LHCN-M2 (cell line): ENCODE measurements at regions not wholly inside any gene's neighbourhood (a gene's known extent, or its start where the extent isn't known, plus 50 kb on each side); places are given as distances from the start of the nearest gene placed in this dataset.
"Not testable (repeated sequence)": the region's sequence is repeated elsewhere in the genome, so short reads cannot be mapped to it uniquely, and the experiment has no call there.

ENCODE experiments used
- DNase-seq: peaks from one replicate; pipeline ENCODE4 v3.0.0-alpha.2; 2012; ENCODE audit warnings: low read depth

- not testable (repeated sequence) for DNase-seq
Measured at GRCh38 chr12:124070394-124071074, 97.5 kb downstream of the ZNF664 start.

- no peak for DNase-seq
Measured at GRCh38 chr12:124071075-124071443, 98.0 kb downstream of the ZNF664 start.

GRCh38 chr12:124073356-124074035, 100.5 kb downstream of the ZNF664 start:
- DNase-seq, result no peak

- DNase-seq, result no peak
Measured at GRCh38 chr12:124075841-124076240, 102.8 kb downstream of the ZNF664 start.

- no peak for DNase-seq
Measured at GRCh38 chr12:124077701-124078100, 104.7 kb downstream of the ZNF664 start.

GRCh38 chr12:124078800-124079199, 105.8 kb downstream of the ZNF664 start:
- DNase-seq, result no peak

GRCh38 chr12:124080649-124081048, 107.6 kb downstream of the ZNF664 start:
- no peak for DNase-seq

GRCh38 chr12:124082012-124082411, 109.0 kb downstream of the ZNF664 start:
- no peak for DNase-seq

- no peak for DNase-seq
Measured at GRCh38 chr12:124082687-124083086, 109.7 kb downstream of the ZNF664 start.

- DNase-seq, result no peak
Measured at GRCh38 chr12:124083708-124084107, 110.7 kb downstream of the ZNF664 start.

- no peak for DNase-seq
Measured at GRCh38 chr12:124085419-124086296, 112.6 kb downstream of the ZNF664 start.

- no peak for DNase-seq
Measured at GRCh38 chr12:124086299-124086898, 113.4 kb downstream of the ZNF664 start.

GRCh38 chr12:124087266-124088051, 114.4 kb downstream of the ZNF664 start:
- DNase-seq, result no peak

GRCh38 chr12:124088217-124088907, 115.3 kb downstream of the ZNF664 start:
- no peak for DNase-seq

GRCh38 chr12:124089181-124089914, 116.3 kb downstream of the ZNF664 start:
- not testable (repeated sequence) for DNase-seq

- DNase-seq, result no peak
Measured at GRCh38 chr12:124091835-124092234, 118.8 kb downstream of the ZNF664 start.

- not testable (repeated sequence) for DNase-seq
Measured at GRCh38 chr12:124092532-124092931, 119.5 kb downstream of the ZNF664 start.

- DNase-seq, result no peak
Measured at GRCh38 chr12:124093297-124093696, 120.3 kb downstream of the ZNF664 start.

- no peak for DNase-seq
Measured at GRCh38 chr12:124094188-124094587, 121.2 kb downstream of the ZNF664 start.

- DNase-seq, result no peak
Measured at GRCh38 chr12:124094733-124095132, 121.7 kb downstream of the ZNF664 start.
